SHP77 treated with DMSO at 0.1 percent for 48 hours (cell line): ENCODE measurements at regions not wholly inside any gene's neighbourhood (a gene's known extent, or its start where the extent isn't known, plus 50 kb on each side); places are given as distances from the start of the nearest gene placed in this dataset.
"Not testable (repeated sequence)": the region's sequence is repeated elsewhere in the genome, so short reads cannot be mapped to it uniquely, and the experiment has no call there.

Source experiments
- DNase-seq: peaks from one replicate; lab custom pipeline; 2025; lab: John Stamatoyannopoulos, UW

DNA sequence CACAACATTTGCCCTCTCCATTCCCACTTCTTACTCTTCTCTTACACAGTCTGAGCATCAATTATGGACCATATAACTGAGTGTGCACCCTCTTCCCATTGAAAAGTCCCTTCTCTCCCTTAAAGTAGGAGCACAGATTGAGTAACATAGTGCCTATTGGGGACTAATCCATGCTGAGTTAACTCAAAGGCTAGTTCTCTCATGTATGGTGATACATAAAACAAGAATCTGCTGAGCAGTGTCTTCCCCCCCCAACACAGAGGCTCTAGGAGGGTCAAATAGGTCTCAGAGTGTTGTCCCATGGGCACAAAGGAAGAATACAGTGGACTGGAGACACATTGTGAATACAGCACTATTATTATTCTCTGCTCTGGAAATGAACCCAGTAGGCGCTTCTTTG, 274.6 kb upstream of the BOD1L1 start:
- no peak for DNase-seq

DNA sequence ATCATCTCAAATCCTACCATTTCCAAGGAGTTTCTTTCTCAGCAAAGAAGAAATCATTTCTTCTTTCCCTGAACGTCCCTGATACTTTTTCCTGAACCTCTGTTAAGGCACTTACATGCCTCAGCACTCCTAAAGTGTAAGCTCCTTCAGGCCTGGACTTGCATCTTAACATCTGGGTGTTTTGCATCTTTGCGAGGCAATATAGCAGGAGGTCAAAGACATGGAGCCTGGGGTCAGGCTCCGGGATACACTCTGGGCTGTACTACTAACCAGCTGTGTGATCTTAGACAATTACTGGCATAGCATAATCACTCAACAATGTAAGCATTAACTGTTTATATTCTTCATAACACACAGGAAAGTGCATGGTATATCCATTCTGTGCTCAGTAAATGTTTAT, 275.5 kb upstream of the BOD1L1 start:
- DNase-seq = no peak

DNA sequence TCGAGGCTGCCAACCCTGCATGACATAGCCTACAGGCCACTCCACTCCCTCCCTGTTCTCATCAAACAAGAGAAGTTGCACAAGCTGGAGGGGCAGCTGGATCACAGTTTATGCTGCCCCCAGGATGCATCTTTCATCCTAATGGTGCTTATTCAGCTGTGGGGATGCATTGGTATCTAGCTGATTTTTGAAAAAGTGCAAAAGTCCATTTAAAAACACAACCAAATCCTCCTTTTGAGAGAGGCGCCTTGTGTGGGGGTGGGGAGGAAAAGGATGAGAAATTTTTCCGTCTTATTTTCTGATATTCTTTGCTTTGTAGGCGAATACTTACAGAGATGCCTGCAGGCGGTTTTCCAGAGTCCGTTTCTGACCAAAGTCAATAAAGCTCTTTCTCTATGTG, 276.4 kb upstream of the BOD1L1 start:
- no peak for DNase-seq

DNA sequence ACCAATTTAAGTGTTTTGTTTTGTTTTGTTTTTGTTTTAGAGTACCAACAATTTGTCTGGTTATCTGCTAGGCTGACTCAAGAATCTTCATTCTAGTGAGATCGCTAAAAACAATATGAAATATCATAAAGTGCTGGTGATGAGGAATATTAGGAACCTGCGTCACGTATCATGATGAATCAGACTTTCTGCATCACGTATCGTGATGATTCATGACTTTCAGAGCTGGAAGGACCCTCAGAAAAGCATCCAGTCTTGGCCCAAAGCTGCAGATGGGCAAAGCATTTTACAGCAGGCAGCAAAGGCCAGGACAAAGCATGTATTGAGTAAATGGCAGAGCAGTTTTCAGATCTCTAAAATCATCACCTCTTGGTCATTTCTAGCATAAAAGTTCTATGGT, 278.0 kb upstream of the BOD1L1 start:
- no peak for DNase-seq

DNA sequence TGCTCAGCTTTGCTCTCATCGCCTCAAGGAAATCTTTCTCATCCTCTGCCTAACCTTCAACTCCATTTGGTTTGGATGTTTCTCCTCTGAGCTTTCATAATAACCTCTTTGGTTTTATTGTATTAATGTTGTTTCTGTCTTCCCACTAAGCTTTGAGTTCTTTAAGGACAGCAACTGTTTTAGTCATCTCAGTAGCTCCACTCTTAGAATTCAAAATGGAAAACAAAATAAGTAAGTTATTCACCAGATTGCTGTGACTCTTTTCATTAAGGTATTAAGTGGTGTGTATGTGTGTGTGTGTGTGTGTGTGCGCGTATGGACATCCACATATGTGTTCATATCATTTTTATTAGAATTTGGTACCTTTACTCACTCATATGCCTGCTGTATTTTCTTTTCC, 279.2 kb upstream of the BOD1L1 start:
- DNase-seq = no peak

DNA sequence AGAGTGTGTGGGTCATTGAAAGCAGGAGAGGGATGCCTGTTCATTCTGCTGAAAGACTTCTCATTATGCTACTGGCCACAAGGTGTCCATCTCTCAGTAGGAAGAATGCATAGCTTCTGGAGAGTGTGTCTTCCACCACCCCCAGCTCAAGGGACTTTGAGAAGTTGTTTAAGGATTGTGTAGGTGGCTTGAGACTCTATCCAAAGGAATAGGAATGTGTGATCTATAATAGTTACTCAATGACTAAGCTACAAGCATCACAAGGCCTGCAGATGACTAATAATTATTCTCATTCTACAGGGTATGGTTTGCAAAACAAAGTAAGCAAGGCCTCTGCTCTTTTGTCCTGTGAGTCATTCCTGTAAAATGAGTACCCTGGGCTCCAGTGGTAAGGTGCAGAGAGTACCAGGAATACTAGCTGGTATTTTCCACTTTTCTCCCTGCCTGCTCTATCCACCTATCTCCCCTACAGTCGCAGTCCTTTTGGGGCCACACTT, 279.8 kb upstream of the BOD1L1 start:
- DNase-seq = no peak

DNA sequence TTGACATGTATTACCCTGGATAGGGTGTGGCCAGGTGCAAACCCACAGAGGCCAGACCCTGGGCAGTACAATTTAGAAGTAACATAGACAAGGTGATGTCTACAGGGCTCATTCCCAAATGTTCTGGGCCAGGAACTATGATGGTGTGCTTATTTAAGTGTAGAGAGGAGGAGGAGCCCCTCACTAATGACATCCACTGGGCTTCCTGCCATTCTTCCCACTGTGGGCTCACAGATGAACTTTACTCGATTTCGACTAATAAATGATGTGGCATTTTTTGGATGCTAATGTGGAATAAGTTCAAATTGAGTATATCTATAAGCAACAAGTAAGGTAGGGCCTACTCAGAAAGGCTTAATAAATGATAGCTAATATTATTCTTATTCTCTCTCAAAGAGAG, 280.9 kb upstream of the BOD1L1 start:
- DNase-seq = no peak

DNA sequence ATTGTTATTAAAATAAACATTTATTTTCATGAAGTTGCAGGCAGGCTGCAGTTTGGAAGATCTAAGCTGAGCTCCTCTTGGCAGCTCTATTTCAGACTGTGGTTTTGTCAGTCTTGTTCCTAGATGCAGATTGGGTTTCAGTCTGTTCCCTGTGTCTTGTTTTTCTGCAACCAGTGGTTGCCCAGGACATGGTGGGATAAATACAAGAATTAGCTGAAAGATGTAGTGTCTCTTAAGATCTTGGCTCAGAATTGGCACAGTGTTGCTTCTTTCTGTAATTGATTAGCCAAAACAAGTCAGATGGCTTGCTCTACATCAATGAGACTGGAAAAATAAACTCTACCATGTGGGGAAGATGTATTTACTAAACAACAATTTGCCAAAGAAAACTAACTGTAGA, 283.0 kb upstream of the BOD1L1 start:
- DNase-seq = no peak

DNA sequence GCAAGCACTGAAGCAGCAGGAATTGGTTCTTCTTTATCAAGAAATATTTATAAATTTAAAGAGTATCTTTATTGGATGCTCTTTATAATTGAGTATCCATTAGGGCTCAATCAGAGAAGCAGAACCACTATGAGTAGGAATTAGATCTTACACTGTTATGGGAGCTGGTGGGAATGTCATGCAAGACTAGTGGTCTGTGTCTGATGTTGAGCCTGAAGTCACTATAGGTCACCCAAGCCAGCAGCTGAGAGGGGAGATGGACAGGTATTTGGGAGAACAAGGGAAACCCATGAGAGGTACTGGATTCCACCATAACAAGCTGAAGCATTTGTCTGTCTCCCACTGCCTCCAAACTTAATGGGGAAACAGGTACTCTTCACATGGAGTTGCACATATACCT, 283.7 kb upstream of the BOD1L1 start:
- no peak for DNase-seq

DNA sequence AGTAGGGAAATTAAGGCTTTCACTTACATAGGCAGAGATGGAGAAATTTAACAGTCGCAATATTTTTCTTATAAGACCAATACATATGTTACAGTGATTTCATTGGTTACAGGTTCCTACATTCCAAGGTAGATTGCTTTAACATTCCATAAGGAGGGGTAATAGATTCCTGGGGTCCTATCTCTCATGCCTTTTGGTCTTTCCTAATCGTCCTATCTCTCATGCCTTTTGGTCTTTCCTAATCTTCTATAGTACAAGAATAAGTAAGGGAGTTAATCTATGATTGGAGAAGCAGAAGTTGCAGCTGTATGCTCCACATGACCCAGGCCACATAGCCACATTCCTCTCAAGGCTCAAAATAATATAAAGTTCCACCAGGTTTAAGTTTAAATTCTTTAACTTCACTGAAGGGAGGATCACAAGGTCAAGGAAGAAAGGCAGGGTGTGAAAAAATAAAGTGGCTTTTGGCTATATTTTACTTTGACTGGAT, 285.0 kb upstream of the BOD1L1 start:
- DNase-seq = no peak

DNA sequence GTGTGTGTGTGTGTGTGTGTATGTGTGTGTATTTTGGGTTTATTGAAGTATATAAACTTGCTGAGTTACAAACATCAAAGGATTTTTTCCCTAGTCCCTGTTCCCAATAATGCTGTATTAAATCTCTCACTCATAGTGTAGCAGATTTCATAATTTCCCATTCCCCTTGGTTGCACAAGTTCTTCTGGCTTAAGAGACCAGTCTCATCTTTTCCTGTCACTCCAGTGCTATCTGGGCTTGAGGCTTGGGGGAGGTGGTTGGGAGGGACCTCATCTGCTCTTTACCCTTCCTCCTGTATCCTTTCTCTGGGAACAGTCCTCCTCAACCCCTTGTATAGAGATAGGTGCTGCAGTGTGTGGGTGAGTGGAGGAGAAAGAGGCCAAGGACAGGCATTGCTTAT, 285.4 kb upstream of the BOD1L1 start:
- DNase-seq = no peak

DNA sequence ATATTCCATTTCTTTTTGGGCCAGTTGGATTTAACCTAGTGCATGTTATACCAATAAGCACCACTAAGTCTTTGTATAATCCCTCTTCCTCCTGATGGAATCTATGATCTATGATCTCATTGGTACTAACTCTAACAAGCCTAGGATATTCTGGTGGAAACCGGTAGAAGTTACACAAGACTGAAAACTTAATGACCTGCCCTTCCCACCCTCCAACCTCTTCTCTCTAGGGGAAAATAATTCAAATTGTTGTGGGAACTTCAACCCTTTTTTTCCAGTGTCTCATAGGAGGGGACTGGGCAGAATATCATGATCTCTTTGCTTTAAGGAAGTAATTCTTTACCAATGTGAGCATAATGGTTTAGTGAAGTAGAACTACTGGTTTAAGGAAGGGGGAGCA, 289.5 kb upstream of the BOD1L1 start:
- DNase-seq = no peak

DNA sequence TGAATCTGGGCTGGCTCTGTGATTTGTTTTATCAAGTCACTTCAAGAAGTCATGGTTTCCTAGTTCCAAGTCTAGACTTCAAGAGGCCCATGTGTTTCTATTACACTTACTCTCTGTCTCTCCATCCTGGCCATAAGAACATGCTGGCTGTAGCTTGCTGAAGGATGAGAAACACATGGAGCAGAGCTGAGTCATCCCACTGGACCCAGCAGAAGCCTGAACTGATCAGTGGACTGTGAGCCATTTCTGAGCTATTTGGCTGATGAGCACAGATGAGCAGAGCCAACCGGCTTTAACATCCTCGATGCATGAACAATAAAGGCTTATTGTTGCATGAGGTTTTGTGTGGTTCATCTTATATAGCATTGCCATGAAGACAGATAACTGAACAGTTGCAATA, 290.6 kb upstream of the BOD1L1 start:
- no peak for DNase-seq

DNA sequence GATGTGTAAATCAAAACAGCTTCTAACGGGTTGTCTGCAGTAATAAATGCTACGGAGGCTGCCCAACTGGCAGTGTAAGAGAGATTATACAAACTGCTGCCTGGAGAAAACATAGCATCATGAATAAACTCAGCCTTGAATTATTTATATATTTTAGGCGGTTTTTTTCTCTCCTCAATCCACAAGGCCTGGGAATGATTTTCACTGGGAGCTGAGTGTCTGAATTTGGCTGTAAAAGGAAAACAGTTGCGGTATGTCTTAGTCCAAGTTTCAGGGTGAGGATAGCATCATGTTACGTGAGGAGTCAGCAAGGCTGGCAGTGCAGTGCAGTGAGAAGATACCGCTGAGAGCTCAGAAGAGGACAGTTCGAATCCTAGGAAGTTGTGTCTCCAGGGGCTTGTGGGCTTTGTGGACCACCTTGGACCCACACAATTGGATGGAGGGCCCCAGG, 291.5 kb upstream of the BOD1L1 start:
- DNase-seq = no peak

DNA sequence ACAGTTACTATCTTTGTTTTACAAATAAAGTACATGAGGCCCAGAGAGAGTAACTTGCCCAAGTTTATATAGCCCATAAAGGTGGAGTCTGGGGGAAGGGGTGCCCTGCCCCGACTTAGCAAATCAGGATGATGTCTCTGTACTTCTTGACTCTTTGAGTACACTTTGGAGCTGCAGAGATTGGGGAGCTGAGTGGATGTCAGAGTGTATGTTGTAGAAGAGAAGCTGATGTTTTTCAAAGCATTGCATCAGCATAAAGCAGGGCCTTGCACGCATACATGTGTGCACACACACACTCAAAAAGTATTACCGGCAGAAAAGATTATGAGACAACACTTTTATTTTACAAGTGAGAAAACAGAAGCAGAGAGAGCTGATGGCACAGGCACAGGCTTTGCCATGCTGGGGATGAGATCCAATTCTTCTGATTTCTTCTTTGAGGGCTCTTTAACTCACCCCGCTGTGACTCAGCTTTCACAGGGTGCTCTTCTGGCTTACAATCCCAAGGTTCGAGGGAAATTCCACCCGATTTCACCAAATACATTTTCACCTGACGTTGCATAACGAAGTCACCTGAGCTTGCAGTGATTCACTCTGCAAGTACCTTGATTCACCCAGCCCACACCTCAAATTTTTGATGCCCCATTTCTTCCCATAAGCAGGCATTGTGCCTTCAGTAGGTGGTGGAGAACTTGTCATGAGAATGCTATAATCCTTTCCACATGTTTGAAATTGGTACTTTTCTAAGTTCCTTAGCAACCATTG, 292.8 kb upstream of the BOD1L1 start:
- no peak for DNase-seq

DNA sequence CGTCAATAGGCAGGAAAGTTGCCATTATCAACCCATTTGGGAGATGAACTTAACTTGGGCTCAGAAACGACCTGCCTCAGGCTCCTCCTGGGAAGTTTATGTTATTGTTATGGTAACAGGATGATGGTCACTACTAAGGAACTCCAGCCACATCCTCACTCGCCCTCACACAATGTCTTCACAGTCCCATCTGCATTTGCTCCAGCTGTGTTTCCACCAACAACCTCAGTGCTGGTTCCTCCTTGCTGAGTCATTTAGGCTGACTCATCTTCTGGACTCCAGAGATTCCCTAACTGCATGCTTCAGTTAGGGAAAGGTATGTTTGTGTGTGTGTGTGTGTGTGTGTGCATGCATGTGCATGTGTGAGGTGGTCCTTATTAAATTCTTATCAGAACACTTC, 293.4 kb upstream of the BOD1L1 start:
- no peak for DNase-seq

DNA sequence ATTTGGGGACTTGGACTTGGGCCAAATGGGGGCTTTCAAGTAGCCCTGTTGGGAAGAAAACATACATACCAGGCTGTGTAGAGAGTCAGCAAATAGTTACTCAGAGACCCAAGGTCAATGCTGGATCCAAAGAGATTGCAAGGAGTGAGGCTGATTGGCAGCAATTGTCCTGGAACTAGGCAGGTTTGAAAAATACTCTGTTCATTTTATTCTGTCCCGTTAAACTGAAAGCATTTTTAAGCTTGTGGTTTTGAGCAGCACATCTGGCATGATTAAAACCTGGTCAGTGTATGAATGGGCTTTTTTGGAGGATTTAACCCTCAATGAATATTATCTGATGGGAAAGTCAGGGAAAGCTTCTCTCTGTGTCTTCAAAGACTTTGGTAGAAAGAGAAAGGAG, 294.3 kb upstream of the BOD1L1 start:
- no peak for DNase-seq

DNA sequence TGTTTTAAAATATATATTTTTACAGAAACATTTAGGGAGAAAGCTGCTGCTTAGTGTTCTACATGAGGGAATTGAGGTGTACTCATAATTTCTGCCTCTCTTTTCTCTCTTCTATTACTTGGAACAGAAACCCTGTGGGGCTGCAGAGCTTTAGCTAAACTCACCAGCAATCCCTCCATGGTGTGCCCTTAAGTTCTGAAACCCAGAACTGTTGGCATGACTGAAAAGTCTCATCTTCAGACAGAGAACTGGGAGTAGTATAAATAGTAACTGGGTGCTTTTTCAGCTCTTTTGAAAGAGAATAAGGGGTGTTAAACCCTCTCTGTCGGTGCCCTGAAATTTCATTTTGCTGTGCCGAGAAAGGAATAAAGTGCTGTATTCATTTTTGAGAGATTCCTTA, 294.9 kb upstream of the BOD1L1 start:
- no peak for DNase-seq

DNA sequence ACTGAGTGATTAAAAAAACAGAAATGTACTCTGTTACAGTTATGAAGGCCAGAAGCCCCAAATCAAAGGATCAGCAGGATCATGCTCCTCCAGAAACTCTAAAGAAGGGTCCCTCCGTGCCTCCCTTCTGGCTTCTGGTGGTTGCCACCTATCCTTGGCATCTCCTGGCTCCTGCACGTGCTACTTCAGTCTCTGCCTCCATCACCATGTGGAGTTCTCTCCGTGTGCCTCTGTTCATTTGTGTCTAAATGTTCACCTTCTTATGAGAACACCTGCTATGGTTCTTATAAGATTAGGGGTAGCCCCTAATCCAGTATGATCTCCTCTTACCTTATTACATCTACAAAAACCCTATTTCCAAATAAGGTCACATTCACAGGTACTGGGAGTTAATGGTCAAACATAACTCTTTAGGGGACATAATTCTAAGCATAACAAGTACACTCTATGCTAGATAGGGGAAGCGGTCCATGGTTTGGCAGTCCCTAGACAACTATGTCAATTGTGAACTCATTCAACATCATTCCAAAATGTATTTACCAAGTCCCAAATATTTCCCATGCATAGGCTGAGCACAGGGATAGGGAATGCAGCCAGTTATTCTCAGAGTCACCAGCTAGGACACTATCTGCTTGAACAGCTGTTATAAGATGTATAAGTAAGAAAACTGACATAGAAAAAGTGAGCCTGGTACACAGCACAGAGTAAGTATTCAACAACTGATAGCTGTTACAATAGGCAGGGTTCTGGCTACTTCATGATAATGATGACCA, 295.5 kb upstream of the BOD1L1 start:
- DNase-seq = no peak

DNA sequence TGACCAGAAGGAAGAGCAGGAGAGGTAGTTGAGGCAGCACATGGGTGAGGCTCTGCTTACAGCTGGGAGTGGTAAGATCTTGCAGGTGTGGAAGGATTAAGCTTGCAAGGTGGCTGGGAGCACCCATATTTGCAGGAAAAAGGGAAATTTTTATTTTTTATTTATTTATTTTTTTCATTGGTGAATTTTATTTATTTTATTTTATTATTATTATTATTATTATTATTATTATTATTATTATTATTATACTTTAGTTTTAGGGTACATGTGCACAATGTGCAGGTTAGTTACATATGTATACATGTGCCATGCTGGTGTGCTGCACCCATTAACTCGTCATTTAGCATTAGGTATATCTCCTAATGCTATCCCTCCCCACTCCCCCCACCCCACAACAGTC, 297.4 kb upstream of the BOD1L1 start:
- DNase-seq = not testable (repeated sequence)

DNA sequence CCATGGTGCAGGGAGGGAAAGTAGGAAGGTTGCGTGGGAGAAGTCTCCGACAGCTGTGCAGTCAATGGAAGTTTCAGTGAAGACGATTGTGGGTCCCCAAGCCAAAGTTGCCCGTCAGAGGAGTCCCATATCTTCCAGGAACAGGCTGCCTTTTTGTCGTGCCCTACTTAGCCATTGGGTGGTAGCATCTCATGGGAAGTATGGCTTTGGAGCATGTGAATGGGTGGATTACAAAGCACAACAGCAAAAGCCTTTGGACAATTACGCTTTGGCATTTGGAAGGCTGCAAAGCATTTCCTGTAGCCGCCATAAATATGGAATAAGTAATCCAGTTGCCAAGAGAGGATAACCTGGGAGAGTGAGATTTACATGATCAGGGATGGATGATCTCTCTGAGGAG, 300.7 kb upstream of the BOD1L1 start:
- DNase-seq = no peak

DNA sequence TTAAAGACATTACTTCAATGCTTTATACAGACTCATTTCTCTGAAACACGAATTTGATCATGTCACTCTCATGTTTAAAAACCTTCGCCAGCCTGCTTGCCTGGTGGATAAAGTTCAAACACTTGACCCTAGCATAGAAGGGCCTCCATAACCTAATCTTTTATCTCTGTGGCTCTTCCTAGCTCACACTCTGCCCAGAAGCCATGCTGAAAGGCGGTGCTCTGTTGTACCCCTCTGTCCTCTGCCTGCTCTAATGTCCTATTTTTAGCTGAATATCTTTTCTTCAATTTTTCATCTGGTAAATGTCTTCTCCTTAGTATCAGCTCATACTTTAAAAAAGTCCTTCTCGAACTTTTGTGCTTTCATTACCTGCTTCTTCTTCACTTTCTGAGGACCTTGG, 302.6 kb upstream of the BOD1L1 start:
- no peak for DNase-seq

DNA sequence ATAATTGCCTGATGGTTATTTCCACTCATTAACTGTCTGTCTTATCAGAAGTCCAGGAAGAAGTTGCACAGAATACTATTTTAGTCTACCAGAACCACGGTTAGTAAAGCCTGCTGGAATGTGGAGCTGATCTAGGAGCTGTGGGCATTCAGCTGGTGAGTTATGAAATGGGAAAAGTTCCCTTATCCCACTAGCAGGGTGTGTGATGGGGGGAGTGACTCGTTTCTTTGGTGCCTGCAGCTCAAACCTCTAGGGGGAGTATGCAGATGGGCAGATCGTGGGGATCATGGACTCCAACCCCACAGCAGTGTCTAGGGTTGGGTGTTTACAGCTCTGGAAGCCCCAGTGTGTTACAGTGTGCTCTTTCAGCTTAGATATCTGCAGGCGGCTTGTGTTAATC, 305.7 kb upstream of the BOD1L1 start:
- DNase-seq = no peak
